ENCODE measurements at regions not wholly inside any gene's neighbourhood (a gene's known extent, or its start where the extent isn't known, plus 50 kb on each side); places are given as distances from the start of the nearest gene placed in this dataset.

- no peak for DNase-seq
Observed at GRCh38 chr6:140064366-140064765, 689.9 kb upstream of the CITED2 start.

- DNase-seq = no peak
Observed at GRCh38 chr6:140063021-140063399, 688.6 kb upstream of the CITED2 start.

- no peak for DNase-seq
Observed at GRCh38 chr6:140062043-140063020, 687.9 kb upstream of the CITED2 start.

GRCh38 chr6:140061110-140062042, 686.9 kb upstream of the CITED2 start:
- no peak for DNase-seq

- DNase-seq = no peak
Observed at GRCh38 chr6:140059947-140060346, 685.5 kb upstream of the CITED2 start.

GRCh38 chr6:140058863-140059262, 684.4 kb upstream of the CITED2 start:
- no peak for DNase-seq

- no peak for DNase-seq
Observed at GRCh38 chr6:140052736-140053729, 678.6 kb upstream of the CITED2 start.

- no peak for DNase-seq
Observed at GRCh38 chr6:140051521-140052512, 677.4 kb upstream of the CITED2 start.

- no peak for DNase-seq
Observed at GRCh38 chr6:140050101-140050995, 675.9 kb upstream of the CITED2 start.

- no peak for DNase-seq
Observed at GRCh38 chr6:140049251-140049650, 674.8 kb upstream of the CITED2 start.

GRCh38 chr6:140048202-140048790, 673.8 kb upstream of the CITED2 start:
- DNase-seq = no peak

- no peak for DNase-seq
Observed at GRCh38 chr6:140047321-140047720, 672.9 kb upstream of the CITED2 start.

- DNase-seq = no peak
Observed at GRCh38 chr6:140046016-140046632, 671.7 kb upstream of the CITED2 start.

GRCh38 chr6:140045116-140045515, 670.7 kb upstream of the CITED2 start:
- no peak for DNase-seq

GRCh38 chr6:140044626-140045025, 670.2 kb upstream of the CITED2 start:
- no peak for DNase-seq

GRCh38 chr6:140043762-140044378, 669.4 kb upstream of the CITED2 start:
- no peak for DNase-seq

- DNase-seq = no peak
Observed at GRCh38 chr6:140043357-140043756, 668.9 kb upstream of the CITED2 start.

GRCh38 chr6:140041571-140042332, 667.3 kb upstream of the CITED2 start:
- DNase-seq = no peak
